Activated CD4-positive, alpha-beta T cell treated with anti-CD3 and anti-CD28 coated beads, Interleukin-2, Interleukin-6, amounts not matched to agents 100 ng/mL and 50 ng/mL, durations not matched to agents 16 hours and 8 hours (primary cell): ENCODE measurements at regions not wholly inside any gene's neighbourhood (a gene's known extent, or its start where the extent isn't known, plus 50 kb on each side); places are given as distances from the start of the nearest gene placed in this dataset.
"Not testable (repeated sequence)": the region's sequence is repeated elsewhere in the genome, so short reads cannot be mapped to it uniquely, and the experiment has no call there.

ENCODE experiments used
- DNase-seq: peaks from one replicate; pipeline ENCODE4 v3.0.0-alpha.2; 2020

DNA sequence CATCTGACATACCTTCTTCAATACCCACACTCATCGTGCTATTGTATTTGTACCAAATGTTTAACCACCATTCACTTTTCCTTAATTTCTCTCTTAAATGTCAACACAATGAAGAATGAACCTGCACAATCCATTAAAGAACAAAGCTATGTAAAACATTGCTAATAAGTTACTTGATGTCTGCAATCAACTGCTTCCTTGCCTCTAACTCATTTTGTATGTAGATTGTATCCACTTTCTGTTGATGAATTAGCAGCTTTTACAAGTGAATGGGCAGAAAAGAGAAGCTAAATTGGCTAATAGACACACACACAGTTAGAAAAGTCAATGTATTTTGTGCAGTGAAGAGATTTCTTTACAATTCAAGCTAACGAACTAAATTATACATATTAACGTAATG lies 212.5 kb upstream of the NDST3 start:
- DNase-seq = no peak

DNA sequence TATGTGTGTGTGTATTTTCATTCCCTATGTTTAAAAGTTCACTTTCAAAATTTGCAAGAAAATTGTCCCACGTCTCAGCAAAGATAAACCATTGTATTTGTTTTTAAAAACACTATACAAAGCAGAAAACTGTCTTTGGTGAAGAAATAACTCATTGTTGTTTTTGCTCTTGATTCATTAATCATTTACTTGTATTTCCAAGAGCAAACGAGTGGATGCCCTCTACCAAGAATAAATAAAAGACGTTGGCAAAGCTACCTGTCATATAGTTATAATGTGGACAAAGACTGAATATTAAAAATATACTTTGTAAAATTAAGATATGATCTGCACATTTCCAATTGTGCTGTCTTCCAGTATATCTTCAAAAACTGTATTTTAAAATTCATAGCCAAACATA lies 210.9 kb upstream of the NDST3 start:
- DNase-seq = no peak

DNA sequence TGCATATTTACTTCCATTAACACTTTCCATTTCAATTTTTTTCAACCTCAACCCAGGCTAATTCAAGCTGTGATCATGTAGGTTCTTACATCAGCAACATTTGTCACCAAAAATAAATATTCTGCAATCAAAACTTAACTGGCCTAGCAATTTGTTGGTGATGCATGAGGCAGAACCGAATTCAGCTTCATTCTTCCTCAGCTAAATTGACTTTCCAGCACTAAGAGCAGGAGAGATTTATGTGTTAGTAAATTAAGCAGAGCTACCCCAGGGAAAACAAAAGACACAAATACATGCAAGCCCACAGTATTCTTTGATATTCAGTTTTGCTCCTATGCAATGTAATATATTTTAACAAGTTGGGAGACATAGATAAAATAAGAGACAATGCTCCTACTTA lies 208.7 kb upstream of the NDST3 start:
- DNase-seq = no peak

DNA sequence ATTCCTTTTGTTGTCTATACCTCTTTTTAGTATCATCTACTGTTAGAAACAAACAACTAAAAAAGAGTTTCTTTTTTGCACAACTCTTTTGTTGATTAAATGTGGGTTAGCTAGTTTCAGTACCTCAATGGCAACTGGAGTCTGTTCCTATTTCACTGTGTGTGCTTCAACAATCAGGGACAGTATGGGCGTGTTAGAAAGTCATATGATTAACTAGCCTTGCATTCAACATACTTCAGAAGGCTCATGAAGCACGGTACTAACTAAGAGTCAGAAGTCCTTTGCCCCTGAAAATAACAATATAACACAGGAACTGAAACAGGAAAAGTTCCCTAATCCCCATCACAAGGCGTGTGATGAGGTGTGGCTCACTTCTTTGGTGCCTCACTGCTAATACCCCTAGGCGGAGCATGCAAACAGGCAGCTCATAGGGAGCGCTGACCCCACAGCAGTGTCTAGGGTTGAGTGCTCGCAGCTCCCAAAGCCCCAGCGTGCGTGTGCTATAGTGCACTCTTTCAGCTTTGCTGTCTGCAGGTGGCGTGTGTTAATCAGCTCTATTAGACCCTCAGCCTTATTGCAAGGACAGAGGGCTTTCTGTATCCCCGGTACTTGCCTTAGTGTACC lies 203.1 kb upstream of the NDST3 start:
- DNase-seq = no peak

DNA sequence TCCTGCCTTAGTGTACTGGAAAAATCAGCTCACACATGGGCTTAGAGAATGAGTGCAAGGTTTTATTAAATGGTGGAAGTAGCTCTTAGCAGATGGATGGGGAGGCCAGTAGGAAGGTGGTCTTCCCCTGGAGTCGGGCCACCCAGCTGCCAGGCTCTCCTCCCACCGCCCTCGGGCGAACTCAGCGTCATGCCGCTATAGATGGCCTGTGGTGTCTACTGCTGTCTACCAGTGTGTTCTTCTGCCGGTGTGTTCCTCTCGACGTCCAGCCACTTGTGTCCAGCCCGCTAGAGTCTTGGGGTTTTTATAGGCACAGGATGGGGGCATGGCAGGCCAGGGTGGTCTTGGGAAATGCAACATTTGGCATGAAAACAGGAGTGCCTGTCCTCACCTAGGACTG lies 198.7 kb upstream of the NDST3 start:
- DNase-seq = no peak

DNA sequence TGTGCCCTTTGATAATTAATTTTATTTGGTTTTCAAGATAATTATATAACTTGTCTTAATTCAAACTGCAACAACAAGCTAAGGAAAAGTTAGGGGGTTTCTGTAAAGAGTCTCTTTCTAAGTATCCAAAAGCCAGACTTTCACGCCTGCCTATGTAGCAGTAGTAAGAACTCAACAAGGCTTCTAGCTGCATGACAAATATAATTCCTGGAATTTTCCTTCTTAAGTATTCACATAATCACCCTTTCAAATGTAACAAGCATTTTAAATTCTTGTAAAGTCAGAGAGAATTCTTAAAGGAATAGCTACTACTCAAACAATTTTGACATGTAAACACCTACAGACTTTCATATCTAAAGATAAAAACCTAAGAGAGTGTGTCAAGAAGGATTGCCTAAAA lies 189.7 kb upstream of the NDST3 start:
- DNase-seq = no peak

DNA sequence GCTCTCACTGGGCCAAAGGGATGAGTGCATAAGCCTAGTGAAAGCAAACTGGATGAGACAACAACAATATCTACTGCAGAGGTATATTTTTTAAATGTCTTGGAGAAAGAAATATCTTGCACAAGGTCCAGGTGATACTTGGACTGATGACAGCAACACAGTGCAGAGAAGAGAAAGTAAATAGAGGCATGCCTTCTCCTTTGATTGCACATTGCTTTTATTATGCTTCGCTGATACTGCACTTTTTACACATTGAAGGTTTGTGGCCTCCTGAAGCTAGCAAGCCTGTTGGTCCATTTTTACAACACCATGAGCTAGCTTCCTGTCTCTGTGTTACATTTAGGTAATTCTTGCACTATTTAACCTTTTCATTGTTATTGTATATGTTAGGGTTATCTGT lies 189.0 kb upstream of the NDST3 start:
- no peak for DNase-seq

DNA sequence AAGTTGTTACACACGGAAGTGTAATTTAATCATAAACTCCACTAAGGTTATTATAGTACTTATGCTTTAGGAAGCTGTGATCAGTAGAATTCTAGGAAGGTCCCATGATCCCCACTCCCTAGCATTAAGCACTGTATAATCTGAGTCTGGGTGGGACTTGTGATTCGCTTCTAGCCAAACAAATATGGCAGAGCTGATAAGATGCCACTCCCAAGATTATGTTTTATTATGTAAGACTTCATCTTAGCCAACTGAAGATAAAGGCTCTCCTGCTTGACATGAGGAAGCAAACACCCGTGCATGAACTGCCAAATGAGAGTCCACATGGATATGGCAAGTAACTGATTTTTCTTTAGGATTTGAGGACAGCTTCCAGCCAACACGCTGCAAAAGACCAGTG lies 186.4 kb upstream of the NDST3 start:
- no peak for DNase-seq

DNA sequence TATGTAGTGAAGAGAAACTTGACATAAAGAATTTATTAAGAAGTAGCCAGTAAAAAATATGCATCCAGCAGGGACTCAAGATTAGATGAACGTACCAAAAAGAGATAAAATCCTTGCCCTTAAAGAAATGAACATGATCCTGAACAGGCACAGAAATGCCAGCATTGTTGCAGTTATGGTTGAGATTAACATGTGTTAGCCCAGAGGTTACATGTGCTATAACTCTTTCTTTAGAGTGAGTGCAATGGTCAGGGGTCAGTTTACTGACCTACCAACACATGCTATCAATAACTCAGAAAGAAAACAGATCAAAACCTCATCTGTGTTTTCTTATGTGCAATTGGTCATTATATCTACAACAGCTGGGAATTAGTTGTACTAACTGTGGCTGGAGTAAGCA lies 166.1 kb upstream of the NDST3 start:
- DNase-seq = no peak

DNA sequence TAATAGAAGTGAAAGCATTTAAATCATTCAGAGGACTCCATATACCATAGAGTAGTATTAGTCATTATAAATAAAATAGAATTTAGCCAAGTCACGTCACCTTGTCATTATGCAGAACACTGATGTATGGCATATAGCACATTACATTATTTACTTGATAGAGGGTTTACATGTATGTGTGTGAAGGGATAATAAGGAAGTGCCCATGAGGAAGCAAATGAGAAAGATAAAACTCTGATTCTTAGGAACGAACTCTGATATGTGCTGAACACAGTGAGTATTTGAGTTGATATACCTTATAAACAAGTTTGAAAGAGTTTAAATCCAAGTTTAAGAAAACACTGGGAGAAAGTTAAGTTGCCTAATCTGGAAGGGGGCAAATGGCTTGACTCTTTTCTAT lies 160.5 kb upstream of the NDST3 start:
- no peak for DNase-seq

DNA sequence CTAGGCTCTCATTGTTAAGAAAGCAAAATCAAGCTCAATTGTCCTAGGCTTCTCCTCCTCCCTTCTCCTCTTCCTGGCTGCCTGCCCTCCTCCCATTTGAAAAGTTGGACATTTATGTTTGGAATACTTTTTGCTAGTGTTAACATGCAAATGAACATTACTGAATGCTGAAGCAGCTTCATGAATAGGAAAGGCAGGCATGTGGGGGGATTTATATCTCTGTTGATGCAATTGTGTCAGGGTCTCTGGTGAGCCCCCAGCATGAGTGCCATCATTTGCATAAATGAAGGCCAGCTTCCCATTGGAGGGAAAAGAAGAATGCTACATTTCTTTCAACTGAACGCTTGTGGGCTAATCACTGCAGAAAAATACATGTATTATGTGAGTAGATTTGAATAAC lies 160.1 kb upstream of the NDST3 start:
- DNase-seq = no peak

DNA sequence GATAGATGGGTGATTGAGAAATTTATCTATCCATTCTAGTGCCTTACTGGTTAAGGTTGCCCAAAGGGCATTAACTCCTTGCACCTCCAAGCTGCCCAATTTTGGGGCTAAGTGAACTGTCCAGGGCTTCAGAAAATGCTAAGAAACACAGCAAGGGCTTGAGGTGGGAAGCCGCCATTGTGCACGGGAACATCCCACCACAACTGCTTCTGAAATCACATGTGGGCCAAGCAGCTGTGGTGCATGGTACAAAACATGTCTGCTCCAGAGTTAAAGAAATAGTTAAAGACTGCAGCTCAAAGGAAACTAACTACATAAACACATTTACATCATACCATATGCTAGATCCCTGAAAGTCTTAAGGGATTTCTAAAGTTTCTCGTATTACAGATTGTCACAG lies 144.3 kb upstream of the NDST3 start:
- no peak for DNase-seq

DNA sequence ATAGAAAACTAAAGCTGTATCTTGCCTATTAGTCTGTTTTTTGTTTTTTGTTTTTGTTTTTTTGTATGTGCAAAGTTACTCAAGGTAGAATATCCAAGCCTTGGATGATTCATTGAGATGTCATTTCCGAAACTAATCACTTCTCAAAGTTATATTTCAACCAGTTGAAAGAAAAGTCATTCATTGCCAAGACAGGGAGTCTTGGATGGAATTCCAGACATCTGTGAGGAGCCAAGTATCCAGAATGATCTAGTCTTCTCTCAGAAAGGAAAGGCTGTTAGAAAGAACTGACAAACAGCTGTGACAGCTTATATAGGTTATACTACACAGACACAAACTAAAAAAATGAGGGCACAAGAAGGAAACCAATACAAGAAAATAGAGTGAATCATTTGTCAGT lies 141.1 kb upstream of the NDST3 start:
- no peak for DNase-seq

DNA sequence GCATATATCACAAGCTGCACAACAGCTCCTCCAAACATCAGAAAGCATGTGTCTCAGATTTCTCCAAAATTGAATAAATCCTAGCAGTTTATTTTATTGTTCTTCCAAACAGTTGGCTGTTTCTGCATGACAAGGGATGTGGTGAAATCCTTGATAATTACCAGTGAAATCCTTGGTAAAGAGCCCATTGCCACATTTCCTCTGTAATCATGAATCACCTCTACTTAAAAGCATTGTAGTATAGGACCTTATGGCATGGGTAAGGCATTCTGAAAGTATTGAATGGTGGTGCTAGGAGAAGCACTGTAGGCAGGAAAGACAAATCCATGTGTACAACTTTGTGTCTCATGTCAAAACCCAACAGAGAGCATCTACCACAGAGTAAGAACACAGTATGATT lies 135.8 kb upstream of the NDST3 start:
- no peak for DNase-seq

DNA sequence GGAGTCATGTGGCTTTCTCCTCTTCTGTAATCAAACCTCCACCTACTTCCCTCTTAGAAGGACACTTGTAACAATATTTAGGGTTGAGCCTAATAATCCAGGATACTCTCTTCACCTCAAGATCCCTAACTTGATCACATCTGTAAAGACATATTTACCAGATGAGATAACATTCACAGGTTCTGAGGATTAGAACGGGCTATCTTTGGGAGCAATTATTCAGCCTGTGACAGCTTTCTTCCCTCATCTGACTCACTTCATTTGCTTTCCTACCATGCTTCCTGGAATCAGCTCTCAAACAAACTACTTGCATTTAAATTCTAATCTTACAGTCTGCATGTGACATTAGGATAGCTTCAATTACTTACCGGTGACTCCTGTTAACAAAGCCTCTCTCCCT lies 133.5 kb upstream of the NDST3 start:
- no peak for DNase-seq

DNA sequence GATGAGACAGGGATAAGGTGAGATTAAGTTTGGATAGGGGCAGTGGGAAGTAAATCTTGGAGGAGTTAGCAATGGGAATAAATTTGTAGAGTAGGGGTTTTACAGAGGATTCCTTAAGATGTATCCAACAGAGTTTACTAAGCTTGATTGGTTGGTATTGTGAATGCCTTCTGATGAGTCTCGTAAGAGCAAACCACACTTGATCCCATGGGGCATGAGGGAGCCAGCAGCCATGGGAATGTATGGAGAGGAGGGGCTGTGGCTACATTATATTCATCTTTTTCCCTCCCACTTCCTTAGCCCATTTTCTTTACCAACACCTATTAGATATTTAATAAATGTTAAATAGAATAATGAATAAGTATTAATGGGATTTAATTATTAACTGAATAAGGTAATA lies 126.6 kb upstream of the NDST3 start:
- no peak for DNase-seq

DNA sequence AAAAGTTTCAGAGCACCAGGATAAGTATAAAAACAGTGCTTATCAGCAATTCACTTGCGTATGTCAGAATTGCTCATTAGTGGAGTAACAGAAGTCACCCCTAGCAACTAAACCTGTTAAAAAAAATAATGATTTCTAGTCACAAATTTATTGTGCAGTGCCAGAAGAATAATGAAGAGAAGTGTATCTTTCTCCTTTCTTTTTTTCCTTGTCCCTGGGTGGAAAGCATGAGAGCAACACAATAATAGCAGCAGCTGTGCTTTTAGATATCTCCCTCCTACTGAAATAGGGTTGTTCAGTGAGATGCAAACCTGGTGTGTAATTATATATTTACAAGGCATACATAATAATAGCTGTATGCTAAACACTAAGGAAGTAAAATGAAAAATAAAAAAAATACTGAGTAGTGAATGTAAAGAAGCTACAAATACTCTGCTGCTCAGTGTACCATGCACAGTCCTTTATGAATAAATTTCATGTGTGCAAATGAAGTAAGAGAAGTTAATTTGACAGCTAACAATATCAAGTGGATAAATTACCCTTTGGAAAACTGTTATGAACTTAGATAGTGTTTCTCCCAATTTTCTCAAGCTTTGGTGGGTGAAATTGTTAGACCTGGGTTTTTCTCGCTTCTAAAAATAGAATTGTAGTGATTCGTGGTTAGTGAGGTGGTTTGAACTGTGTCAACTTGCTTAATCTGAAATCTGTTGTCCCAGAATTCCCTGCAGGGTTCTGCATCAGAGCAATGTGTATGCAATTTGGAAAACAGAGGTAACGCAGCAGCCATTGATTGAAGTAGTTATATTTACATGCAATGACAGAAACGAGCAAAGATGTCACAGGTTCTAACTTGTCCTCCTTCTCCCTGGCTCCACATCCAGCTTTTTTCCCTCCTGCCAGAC lies 125.7 kb upstream of the NDST3 start:
- no peak for DNase-seq

DNA sequence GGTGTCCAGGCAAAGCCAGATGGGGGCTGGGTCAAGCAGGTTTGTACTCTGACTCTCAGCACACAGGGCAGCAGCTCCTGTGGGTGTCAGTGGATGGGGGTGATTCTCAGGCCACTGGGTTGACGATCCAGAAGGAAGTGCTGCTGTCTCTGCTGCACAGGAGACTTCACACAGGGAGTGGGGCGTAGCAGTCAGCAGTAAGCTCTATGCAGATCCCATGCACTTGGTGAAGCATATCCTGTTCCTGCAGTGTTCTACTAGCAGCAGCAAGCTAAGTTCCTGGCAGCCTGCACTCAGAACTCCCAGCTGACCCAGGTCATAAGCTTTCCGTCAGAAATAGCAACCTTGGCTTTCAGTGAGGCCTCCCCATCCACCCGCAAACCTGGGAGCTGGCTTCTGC lies 117.6 kb upstream of the NDST3 start:
- no peak for DNase-seq

DNA sequence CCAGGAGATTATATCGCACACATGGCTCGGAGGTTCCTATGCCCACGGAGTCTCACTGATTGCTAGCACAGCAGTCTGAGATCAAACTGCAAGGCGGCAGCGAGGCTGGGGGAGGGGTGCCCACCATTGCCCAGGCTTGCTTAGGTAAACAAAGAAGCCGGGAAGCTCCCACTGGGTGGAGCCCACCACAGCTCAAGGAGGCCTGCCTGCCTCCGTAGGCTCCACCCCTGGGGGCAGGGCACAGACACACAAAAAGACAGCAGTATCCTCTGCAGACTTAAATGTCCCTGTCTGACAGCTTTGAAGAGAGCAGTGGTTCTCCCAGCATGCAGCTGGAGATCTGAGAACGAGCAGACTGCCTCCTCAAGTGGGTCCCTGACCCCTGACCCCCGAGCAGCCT lies 112.0 kb upstream of the NDST3 start:
- not testable (repeated sequence) for DNase-seq

DNA sequence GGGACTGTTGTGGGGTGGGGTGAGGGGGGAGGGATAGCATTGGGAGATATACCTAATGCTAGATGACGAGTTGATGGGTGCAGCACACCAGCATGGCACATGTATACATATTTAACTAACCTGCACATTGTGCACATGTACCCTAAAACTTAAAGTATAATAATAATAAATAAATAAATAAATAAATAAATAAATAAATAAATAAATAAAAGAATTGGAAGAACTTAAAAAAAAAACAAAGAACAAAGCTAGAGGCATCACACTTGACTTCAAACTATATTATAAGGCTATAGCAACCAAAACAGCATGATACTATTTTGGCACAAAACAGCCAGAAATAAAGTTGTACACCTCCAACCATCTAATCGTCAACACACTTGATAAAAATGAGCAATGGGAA lies 106.5 kb upstream of the NDST3 start:
- not testable (repeated sequence) for DNase-seq

DNA sequence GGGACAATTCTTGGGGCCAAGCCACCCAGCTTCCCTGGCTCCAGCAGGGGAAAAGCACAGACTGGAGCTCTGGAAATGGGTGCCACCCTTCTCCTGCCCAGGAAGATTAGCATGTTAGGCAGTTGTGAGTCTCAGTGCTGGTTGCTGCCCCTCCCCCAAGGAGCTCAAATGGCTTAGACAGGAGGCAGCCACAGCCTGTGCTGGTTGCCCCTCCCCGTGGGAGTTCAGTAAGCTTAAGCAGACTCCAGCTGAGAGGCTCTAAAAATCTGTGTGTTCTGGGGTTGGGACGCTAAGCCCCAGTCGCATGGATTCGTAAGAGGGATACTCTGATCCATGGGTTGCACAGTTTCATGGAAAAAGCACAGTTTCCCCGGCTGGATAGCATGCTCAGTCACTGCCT lies 92.7 kb upstream of the NDST3 start:
- DNase-seq = no peak

DNA sequence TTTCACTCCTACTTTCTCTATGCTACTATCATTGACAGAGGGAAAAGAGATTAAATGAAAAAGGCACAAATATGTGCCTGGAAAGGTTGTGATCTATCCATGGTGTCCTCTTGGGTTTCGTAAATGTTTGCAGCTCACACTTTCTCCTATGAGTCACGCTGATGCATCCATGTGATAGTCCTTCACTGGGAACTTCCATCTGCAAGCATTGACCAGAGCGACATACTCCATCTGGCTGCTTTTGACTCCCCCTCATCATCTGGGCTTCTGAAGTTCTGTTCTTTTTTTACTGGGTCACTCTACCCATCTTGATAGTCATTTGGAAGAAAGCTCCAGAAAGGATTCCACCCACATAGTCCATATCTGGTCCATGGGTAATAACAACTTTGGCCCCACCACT lies 84.7 kb upstream of the NDST3 start:
- no peak for DNase-seq

DNA sequence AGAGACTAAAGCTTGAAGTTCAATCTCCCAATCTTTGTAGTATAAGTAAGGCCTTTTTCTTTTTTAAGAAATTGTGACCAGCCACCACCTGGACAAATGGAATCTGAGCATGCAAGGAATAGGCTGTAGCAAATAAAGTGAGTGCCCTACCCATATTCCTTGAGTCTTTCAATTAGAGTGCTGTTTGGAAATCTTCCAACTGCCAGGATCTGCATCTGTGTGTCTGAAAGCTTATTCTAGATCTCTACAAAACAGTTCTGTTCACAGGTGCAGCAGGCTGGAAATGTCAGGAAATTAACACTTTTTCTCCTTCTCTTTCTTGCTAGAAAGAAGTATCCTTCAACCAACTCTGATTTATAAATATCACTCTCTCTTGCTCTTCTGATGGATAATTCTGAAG lies 76.7 kb upstream of the NDST3 start:
- DNase-seq = no peak

DNA sequence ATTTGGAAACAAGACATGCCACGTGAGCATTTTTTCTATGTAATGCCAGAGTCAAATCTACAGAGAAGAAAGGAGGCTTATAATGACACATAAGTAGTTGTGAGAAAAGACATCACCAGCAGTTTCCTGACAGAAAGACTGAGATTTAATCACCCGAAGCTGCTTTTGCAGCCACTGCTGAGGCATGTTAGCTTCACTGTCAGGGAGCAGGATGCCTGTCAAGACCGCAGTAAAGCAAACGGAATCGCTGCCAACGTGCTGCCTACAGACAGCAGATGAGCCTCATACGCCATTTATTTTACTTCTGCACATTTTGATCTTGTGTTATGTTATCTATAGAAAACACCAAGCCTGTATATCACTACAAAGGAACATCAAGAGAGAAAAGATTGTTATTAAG lies 68.7 kb upstream of the NDST3 start:
- no peak for DNase-seq

DNA sequence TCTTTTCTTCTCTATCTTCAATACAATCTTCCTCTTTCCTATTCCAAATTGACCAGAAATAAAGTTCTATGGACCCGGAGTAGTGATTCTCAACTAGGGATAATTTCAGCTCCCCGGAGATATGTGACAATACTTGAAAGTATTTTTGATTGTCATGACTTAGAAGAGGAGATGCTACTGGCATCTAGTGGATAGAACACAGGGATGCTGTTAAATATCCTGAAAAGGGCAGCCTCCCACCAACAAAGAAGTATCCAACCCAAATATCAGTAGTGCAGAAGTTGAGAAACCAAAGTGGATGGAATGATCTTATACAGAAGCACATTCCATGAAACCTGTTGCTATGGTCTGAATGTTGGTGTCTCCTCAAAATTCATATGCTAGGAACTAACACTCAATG lies 65.7 kb upstream of the NDST3 start:
- no peak for DNase-seq
